HL-60 (cell line): ENCODE measurements at regions not wholly inside any gene's neighbourhood (a gene's known extent, or its start where the extent isn't known, plus 50 kb on each side); places are given as distances from the start of the nearest gene placed in this dataset.

Experiments used
- CTCF ChIP-seq: IDR thresholded peaks from one replicate; pipeline ENCODE4 v1.5.1; 2011; ENCODE audit warnings: low read length, control low read depth, inconsistent platforms; ENCODE audit not compliant: insufficient read depth
- POLR2AphosphoS5 ChIP-seq: IDR thresholded peaks from 2 replicates; pipeline ENCODE4 v1.6.1; 2012; ENCODE audit warnings: low read depth

- TF ChIP-seq CTCF (no peak), POLR2AphosphoS5 (no peak)
Measured at GRCh38 chr10:62506371-62506770, 132.2 kb downstream of the ZNF365 start.
